ENCODE measurements at regions not wholly inside any gene's neighbourhood (a gene's known extent, or its start where the extent isn't known, plus 50 kb on each side); places are given as distances from the start of the nearest gene placed in this dataset.

DNA sequence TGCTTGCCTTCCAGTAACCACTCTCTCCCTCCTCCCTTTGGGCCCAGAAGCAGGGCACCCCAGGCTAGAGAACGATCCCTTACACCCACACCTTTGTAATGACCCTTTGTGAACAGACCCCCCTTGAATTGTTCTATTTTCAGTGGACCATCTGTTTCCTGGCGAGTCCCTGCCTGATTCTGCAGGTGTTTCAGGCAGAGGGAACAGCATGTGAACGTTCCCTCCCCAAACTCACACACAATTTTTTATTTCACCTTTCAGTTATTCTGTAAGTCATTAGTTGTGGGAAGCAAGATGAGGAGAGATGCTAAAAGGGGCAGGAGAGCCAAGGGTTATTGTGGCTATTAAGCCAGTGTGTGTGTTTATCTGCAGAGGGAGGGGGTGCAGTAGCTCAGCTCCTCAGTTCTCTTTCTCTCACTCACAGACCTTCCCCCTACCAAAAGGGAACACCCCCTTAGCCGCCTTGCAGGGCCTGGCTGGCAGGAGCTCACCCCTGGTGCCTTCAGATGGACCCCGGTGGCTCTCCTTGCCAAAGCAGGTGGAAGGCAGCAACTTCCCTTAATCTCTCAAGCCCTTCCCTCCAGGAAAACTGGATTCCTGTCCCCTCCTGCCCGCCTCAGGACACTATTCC, 64.8 kb upstream of the SPON1 start:
- WGBS (ENCODE audit: extremely low coverage, insufficient read length, low lambda C conversion rate) = no CpG with 5 or more reads among the region's 6 CpGs

More for the DNA sequence above, 64.8 kb upstream of the SPON1 start:
- Histone ChIP-seq H2BK15ac (ENCODE audit: low read depth, low read length) (no peak overlapping the region), H3K27ac (ENCODE audit: insufficient read length, low read depth, low read length) (no peak overlapping the region), H3K18ac (ENCODE audit: insufficient read length, low read depth, low read length) (no peak overlapping the region), H3K79me2 (ENCODE audit: insufficient read depth, low read length) (no peaks in the 10 kb centered on the region), H3K4ac (ENCODE audit: low read depth, low read length) (no peak overlapping the region), H2BK20ac (ENCODE audit: low read depth, low read length, poor library complexity, severe bottlenecking) (no peak overlapping the region), H2AFZ (ENCODE audit: low read length) (no peak overlapping the region), H3T11ph (ENCODE audit: low read length) (no peak overlapping the region), H3K14ac (ENCODE audit: insufficient read depth, low read length) (no peak overlapping the region), H3K27me3 (ENCODE audit: insufficient read depth, low read length) (no peaks in the 10 kb centered on the region), H3K9ac (ENCODE audit: extremely low read depth, insufficient read length, low read length) (no peak overlapping the region), H2BK12ac (ENCODE audit: insufficient read length, low read depth, low read length) (no peak overlapping the region), H3K4me1 (ENCODE audit: insufficient read depth, low read length) (no peaks in the 10 kb centered on the region), H3K9me3 (ENCODE audit: control insufficient read depth, low read depth, low read length) (no peaks in the 10 kb centered on the region), H3K56ac (ENCODE audit: insufficient read length, low read depth, low read length) (no peak overlapping the region), H4K20me1 (ENCODE audit: control insufficient read depth, insufficient read depth, insufficient read length) (no peaks in the 10 kb centered on the region), H3K4me2 (ENCODE audit: insufficient read depth, insufficient read length, low read length) (no peak overlapping the region), H2BK120ac (ENCODE audit: low read depth, low read length, poor library complexity, severe bottlenecking) (no peak overlapping the region), H4K5ac (ENCODE audit: insufficient read length, low read depth, low read length) (no peak overlapping the region), H3K79me1 (ENCODE audit: insufficient read depth, low read depth, low read length, poor library complexity, severe bottlenecking) (no peaks in the 10 kb centered on the region), H3K23ac (ENCODE audit: insufficient read length, low read depth, low read length) (no peak overlapping the region), H2BK5ac (ENCODE audit: insufficient read length, low read length) (no peak overlapping the region), H4K91ac (ENCODE audit: insufficient read length, low read depth, low read length) (no peak overlapping the region), H3K23me2 (ENCODE audit: insufficient read length, low read depth, low read length, poor library complexity, severe bottlenecking) (no peaks in the 10 kb centered on the region), H4K8ac (replicated peaks; ENCODE audit: insufficient read length, low read depth, low read length) (no peak overlapping the region), H2AK5ac (ENCODE audit: insufficient read length, low read length) (no peak overlapping the region)
- no peaks in the 10 kb centered on the region for H3K9me3 Mint-ChIP-seq
- H3K27me3 Mint-ChIP-seq (ENCODE audit: low read depth) = no peaks in the 10 kb centered on the region; the same call in 1 of the 2 replicates
- TF ChIP-seq, protein P1, sequence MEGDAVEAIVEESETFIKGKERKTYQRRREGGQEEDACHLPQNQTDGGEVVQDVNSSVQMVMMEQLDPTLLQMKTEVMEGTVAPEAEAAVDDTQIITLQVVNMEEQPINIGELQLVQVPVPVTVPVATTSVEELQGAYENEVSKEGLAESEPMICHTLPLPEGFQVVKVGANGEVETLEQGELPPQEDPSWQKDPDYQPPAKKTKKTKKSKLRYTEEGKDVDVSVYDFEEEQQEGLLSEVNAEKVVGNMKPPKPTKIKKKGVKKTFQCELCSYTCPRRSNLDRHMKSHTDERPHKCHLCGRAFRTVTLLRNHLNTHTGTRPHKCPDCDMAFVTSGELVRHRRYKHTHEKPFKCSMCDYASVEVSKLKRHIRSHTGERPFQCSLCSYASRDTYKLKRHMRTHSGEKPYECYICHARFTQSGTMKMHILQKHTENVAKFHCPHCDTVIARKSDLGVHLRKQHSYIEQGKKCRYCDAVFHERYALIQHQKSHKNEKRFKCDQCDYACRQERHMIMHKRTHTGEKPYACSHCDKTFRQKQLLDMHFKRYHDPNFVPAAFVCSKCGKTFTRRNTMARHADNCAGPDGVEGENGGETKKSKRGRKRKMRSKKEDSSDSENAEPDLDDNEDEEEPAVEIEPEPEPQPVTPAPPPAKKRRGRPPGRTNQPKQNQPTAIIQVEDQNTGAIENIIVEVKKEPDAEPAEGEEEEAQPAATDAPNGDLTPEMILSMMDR (conservative IDR thresholded peaks at IDR 0.05) = no peak
- no peak for DNase-seq
- no peak overlapping the region; a peak in 1 of 7 replicates for H3K27ac Mint-ChIP-seq
- peaks cover 8 to 14% of the 10 kb centered on the region in 2 experiments; a peak in 3 of 4 replicates for H3K4me1 Mint-ChIP-seq
- H3K36me3 Mint-ChIP-seq (ENCODE audit: insufficient read depth in 1 of 3, low read depth in 3 of 3) = no peaks in the 10 kb centered on the region
- H3K4me3 Mint-ChIP-seq = no peak overlapping the region

Measured in H9 (cell line).